Stomach smooth muscle (tissue), 2 donors: ENCODE measurements at regions not wholly inside any gene's neighbourhood (a gene's known extent, or its start where the extent isn't known, plus 50 kb on each side); places are given as distances from the start of the nearest gene placed in this dataset.

Experiments used
- H3K27ac ChIP-seq: one replicate; pipeline ENCODE4 v1.7.0; 2013; ENCODE audit warnings: mild to moderate bottlenecking, low read length, inconsistent platforms
- H3K27me3 ChIP-seq, 2 donors: one replicate each; pipeline ENCODE4 v1.7.0; 2013; ENCODE audit warnings: low read length in 2 of 2; ENCODE audit not compliant: insufficient read depth in 2 of 2, control insufficient read depth in 1 of 2
- H3K36me3 ChIP-seq, 2 donors: one replicate each; pipeline ENCODE4 v1.7.0; 2013; ENCODE audit warnings: low read length in 2 of 2; ENCODE audit not compliant: control insufficient read depth in 2 of 2, insufficient read depth in 2 of 2
- H3K4me1 ChIP-seq: one replicate; pipeline ENCODE4 v1.7.0; 2013; ENCODE audit warnings: low read length; ENCODE audit not compliant: control insufficient read depth, insufficient read depth
- H3K4me3 ChIP-seq, 2 donors: one replicate each; pipeline ENCODE4 v1.7.0; 2013; ENCODE audit warnings: low read length in 2 of 2
- H3K9ac ChIP-seq, 2 donors: one replicate each; pipeline ENCODE4 v1.7.0; 2013; ENCODE audit warnings: low read length in 2 of 2, mild to moderate bottlenecking in 1 of 2
- H3K9me3 ChIP-seq, 2 donors: one replicate each; pipeline ENCODE4 v1.7.0; 2013; ENCODE audit warnings: low read length in 2 of 2; ENCODE audit not compliant: control insufficient read depth in 2 of 2
- donor health status: healthy.
- donor health status: Pancreatic carcinoma.

DNA sequence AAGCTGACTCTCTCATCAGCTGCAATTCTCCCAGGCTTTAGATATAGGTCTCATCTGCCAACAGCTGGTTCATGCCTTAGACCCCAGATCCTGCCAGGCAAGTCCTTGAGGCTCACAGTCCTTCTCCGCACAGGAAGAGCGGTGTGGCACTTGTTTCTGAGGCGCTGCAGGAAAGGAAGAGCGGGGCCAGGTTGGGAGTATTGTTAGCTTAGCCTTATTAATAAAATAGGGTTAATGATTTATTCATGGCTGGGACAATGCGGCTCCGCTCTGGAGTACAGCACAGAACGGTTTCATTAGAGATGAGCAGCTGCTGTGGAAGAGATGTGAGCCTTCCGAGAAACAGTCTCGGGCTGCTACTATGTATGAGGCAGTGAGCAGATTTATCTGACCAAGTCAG is 78.1 kb downstream of the FZD1 start:
- no peaks in the 10 kb centered on the region for H3K4me1 ChIP-seq
- no peaks in the 10 kb centered on the region for H3K36me3 ChIP-seq
- no peaks in the 10 kb centered on the region for H3K27me3 ChIP-seq
- H3K27ac ChIP-seq, result no peak overlapping the region
- H3K9ac ChIP-seq, result no peak overlapping the region
- H3K9me3 ChIP-seq, result no peaks in the 10 kb centered on the region
- H3K4me3 ChIP-seq, result no peak overlapping the region

DNA sequence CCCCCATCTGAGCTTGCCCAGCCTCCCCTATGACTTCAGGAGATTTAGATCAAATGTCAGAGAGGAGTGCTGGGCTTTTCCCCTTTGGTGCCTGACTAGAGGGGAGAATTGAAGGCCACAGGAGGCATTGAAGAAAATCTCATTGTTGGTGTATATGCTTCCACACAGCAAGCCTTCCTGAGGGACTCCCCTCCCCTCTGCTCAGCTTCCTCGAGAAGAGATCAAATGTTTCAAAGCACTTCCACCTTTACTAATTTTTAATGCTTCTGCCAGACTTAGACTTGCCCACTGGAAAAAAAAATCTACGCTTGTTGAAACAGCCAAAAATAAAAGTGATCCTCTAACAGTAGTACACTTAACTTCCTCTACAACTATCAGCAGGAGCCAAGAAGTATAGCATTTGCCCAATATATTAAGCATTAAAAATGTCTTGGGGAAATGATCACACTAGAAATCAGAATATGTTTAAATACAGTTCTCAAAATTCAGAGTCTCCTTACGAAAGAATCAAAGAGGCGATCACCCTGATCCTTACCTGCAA is 79.3 kb downstream of the FZD1 start:
- Histone ChIP-seq H3K9ac (no peak overlapping the region), H3K9me3 (no peaks in the 10 kb centered on the region), H3K4me3 (no peak overlapping the region), H3K36me3 (no peaks in the 10 kb centered on the region), H3K27me3 (no peaks in the 10 kb centered on the region), H3K27ac (no peak overlapping the region), H3K4me1 (no peaks in the 10 kb centered on the region)

- no peak overlapping the region for H3K27ac ChIP-seq
- H3K4me3 ChIP-seq, result no peak overlapping the region
- H3K4me1 ChIP-seq, result no peaks in the 10 kb centered on the region
- H3K9ac ChIP-seq, result no peak overlapping the region
- no peaks in the 10 kb centered on the region for H3K27me3 ChIP-seq
- H3K9me3 ChIP-seq, result no peaks in the 10 kb centered on the region
- no peaks in the 10 kb centered on the region for H3K36me3 ChIP-seq
These were observed 79.9 kb downstream of the FZD1 start for GRCh38 chr7:91343996-91344629.

GRCh38 chr7:91344911-91345310 is 80.7 kb downstream of the FZD1 start:
- Histone ChIP-seq H3K4me1 (no peaks in the 10 kb centered on the region), H3K27ac (no peak overlapping the region), H3K4me3 (no peak overlapping the region), H3K27me3 (no peaks in the 10 kb centered on the region), H3K36me3 (no peaks in the 10 kb centered on the region), H3K9me3 (no peaks in the 10 kb centered on the region), H3K9ac (no peak overlapping the region)

DNA sequence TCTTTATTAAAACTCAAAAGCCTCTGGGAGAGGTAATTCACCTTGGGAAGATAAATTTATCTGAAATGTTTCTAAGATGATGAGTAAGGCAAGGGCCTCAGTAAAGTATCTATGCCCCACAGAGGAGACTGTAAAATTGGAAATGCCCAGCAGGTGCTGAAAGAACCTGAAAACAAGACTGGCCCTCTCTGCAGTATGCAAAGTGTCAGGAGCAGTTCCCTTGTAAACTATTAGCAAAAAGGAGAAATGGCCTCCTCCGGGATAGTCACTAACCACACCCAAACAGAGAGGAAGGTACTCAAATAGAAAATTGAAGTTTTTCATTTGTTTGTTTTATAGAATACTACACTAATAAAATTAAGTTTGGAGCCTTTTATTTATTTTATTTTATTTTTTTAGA is 81.2 kb downstream of the FZD1 start:
- H3K9me3 ChIP-seq, result no peaks in the 10 kb centered on the region
- H3K36me3 ChIP-seq, result no peaks in the 10 kb centered on the region
- H3K9ac ChIP-seq, result no peak overlapping the region
- no peak overlapping the region for H3K27ac ChIP-seq
- no peaks in the 10 kb centered on the region for H3K4me1 ChIP-seq
- H3K4me3 ChIP-seq, result no peak overlapping the region
- no peaks in the 10 kb centered on the region for H3K27me3 ChIP-seq

GRCh38 chr7:91346426-91346825 is 82.2 kb downstream of the FZD1 start:
- Histone ChIP-seq H3K36me3 (no peaks in the 10 kb centered on the region), H3K27ac (no peak overlapping the region), H3K4me1 (no peaks in the 10 kb centered on the region), H3K4me3 (no peak overlapping the region), H3K9ac (no peak overlapping the region), H3K9me3 (no peaks in the 10 kb centered on the region), H3K27me3 (no peaks in the 10 kb centered on the region)

DNA sequence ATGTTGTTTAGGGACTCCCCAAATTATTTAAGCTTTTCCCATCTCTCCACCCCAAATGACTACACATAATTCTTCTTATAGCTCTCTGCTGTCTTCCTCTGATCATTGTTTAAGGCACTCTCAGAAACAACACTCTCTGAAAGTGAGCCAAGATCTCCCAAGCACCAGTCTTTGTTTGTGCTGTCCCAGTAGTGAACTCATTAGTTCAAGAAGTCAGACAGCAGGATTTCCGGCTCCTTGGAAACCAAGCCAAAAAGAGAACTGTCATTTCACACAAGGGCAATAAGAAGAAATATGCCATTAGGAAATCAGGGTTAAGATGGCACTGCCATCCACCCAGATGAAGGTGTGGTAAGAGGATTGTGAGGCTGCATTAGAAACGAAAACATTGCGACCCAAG is 83.1 kb downstream of the FZD1 start:
- no peaks in the 10 kb centered on the region for H3K9me3 ChIP-seq
- no peaks in the 10 kb centered on the region for H3K27me3 ChIP-seq
- H3K4me3 ChIP-seq, result no peak overlapping the region
- H3K36me3 ChIP-seq, result no peaks in the 10 kb centered on the region
- H3K4me1 ChIP-seq, result no peaks in the 10 kb centered on the region
- H3K27ac ChIP-seq, result no peak overlapping the region
- H3K9ac ChIP-seq, result no peak overlapping the region

- Histone ChIP-seq H3K9ac (no peak overlapping the region), H3K9me3 (no peaks in the 10 kb centered on the region), H3K4me3 (no peak overlapping the region), H3K36me3 (no peaks in the 10 kb centered on the region), H3K27ac (no peak overlapping the region), H3K27me3 (no peaks in the 10 kb centered on the region), H3K4me1 (no peaks in the 10 kb centered on the region)
These were observed 84.5 kb downstream of the FZD1 start for GRCh38 chr7:91348711-91349110.

- Histone ChIP-seq H3K4me3 (no peak overlapping the region), H3K27ac (no peak overlapping the region), H3K9ac (no peak overlapping the region), H3K27me3 (no peaks in the 10 kb centered on the region), H3K4me1 (no peaks in the 10 kb centered on the region), H3K36me3 (no peaks in the 10 kb centered on the region), H3K9me3 (no peaks in the 10 kb centered on the region)
These were observed 87.1 kb downstream of the FZD1 start for GRCh38 chr7:91351374-91351773.

DNA sequence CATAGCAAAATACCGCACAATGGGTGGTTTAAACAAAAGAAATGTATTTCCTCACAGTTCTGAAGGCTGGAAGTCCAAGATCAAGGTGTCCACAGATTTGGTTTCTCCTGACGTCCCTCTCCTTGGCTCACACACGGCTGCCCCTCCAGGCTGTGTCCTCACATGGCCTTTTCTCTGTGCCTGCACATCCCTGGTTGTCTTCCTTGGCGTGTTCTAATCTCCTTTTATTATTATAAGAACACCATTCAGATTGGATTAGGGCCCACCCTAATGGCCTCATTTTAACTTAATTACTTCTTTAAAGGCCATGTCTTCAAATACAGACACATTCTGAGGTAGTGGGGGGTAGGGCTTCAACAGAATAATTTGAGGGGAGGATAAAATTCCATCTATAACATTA is 87.9 kb downstream of the FZD1 start:
- H3K9ac ChIP-seq, result no peak overlapping the region
- no peaks in the 10 kb centered on the region for H3K4me1 ChIP-seq
- no peak overlapping the region for H3K27ac ChIP-seq
- no peaks in the 10 kb centered on the region for H3K27me3 ChIP-seq
- no peaks in the 10 kb centered on the region for H3K9me3 ChIP-seq
- H3K4me3 ChIP-seq, result no peak overlapping the region
- no peaks in the 10 kb centered on the region for H3K36me3 ChIP-seq

DNA sequence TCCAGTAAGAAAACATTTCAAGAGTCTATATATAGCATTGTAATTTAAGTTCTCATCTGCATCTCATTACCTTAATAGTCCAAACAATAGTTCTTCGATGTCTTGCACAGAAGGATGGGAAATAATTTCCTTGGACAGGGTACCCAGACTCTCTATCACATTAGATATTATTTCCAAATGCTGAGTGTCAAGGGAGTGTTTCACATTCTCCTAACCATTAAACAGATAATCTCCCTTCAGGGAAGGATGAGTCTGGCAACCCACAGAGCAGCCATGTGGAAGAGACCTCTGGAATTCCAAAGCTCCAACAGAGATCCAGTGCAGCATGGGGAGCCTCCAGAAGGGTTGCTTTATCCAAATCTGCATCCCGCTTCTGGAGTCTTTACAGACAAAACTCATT is 89.6 kb downstream of the FZD1 start:
- Histone ChIP-seq H3K9me3 (no peaks in the 10 kb centered on the region), H3K4me3 (no peak overlapping the region), H3K27me3 (no peaks in the 10 kb centered on the region), H3K27ac (no peak overlapping the region), H3K9ac (no peak overlapping the region), H3K4me1 (no peaks in the 10 kb centered on the region), H3K36me3 (no peaks in the 10 kb centered on the region)
